ENCODE measurements at regions not wholly inside any gene's neighbourhood (a gene's known extent, or its start where the extent isn't known, plus 50 kb on each side); places are given as distances from the start of the nearest gene placed in this dataset.
"Not testable (repeated sequence)": the region's sequence is repeated elsewhere in the genome, so short reads cannot be mapped to it uniquely, and the experiment has no call there.

- ChIA-PET CTCF (no interaction called here), POLR2A (no interaction called here)
- Mint-ChIP-seq H3K9me3 (no peaks in the 10 kb centered on the region), H3K4me3 (no peak overlapping the region), H3K4me1 (no peaks in the 10 kb centered on the region), H3K27me3 (peaks cover 14% of the 10 kb centered on the region), H3K27ac (no peak overlapping the region), H3K36me3 (ENCODE audit: low read depth) (no peaks in the 10 kb centered on the region)
- DNase-seq = no peak
Measured at GRCh38 chr2:38243186-38243880, 133.7 kb downstream of the ATL2 start.

GRCh38 chr2:38239452-38239851 lies 137.6 kb downstream of the ATL2 start:
- no peak overlapping the region for H3K27ac Mint-ChIP-seq
- H3K9me3 Mint-ChIP-seq = no peaks in the 10 kb centered on the region
- no peak overlapping the region for H3K4me3 Mint-ChIP-seq
- ChIA-PET CTCF (no interaction called here), POLR2A (no interaction called here)
- peaks cover 25% of the 10 kb centered on the region for H3K27me3 Mint-ChIP-seq
- no peaks in the 10 kb centered on the region for H3K4me1 Mint-ChIP-seq
- no peaks in the 10 kb centered on the region for H3K36me3 Mint-ChIP-seq (ENCODE audit: low read depth)
- DNase-seq = no peak

GRCh38 chr2:38238705-38239104 lies 138.4 kb downstream of the ATL2 start:
- H3K36me3 Mint-ChIP-seq (ENCODE audit: low read depth); H3K4me3 Mint-ChIP-seq; H3K27ac Mint-ChIP-seq; POLR2A ChIA-PET; CTCF ChIA-PET; DNase-seq; H3K4me1 Mint-ChIP-seq; H3K9me3 Mint-ChIP-seq: not testable (repeated sequence)
- H3K27me3 Mint-ChIP-seq = peaks cover 30% of the 10 kb centered on the region

- Mint-ChIP-seq H3K36me3 (ENCODE audit: low read depth) (no peaks in the 10 kb centered on the region), H3K4me3 (no peak overlapping the region), H3K27me3 (peaks cover 36% of the 10 kb centered on the region), H3K27ac (no peak overlapping the region), H3K9me3 (no peaks in the 10 kb centered on the region), H3K4me1 (no peaks in the 10 kb centered on the region)
- DNase-seq = no peak
- POLR2A ChIA-PET = no interaction called here
- CTCF ChIA-PET = no interaction called here
Measured at GRCh38 chr2:38237311-38237710, 139.8 kb downstream of the ATL2 start.

DNA sequence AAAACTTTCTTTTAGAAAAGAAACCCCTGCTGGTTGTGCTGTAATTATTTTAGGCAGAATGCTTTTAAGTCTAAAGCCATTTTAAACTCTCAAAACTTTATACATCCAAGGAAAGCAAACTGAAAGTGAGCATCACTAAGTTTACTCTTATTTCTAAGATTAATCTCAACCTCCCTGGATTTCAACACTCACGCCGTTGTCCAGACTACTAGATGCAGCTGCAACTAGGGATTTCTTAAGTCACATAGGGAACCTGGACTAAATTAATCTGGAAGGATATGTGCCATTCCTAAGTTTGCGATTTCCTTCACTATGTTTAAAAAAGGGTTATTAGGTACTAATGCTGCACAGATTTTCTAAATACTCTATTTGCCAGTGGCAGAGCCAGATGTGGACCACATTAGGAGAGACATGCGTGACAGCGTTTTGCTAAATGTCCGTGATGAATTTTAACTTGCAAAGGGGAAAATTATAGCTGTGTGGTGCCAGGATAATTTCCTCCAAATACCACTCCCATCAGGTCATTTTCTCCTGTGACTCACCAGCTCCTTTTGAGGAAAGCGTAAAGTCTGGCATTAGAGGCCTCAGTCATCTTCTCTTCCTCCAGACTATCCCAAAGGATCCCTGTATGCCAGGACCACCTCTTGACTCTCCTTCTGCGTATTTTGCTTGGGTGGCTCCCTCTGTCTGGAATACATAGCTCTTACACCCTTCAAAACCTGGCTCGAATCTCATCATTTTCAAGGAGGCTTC lies 143.7 kb downstream of the ATL2 start:
- no peaks in the 10 kb centered on the region for H3K36me3 Mint-ChIP-seq (ENCODE audit: low read depth)
- ChIA-PET POLR2A (no interaction called here), CTCF (interaction anchor here (1.1 kb wide), 1 partner anchor 41 kb away, joined by 3 read pairs; no protein-coding TSS in a partner anchor)
- H3K27ac Mint-ChIP-seq = no peak overlapping the region
- no peaks in the 10 kb centered on the region for H3K9me3 Mint-ChIP-seq
- peaks cover 53% of the 10 kb centered on the region for H3K27me3 Mint-ChIP-seq
- no peak overlapping the region for H3K4me3 Mint-ChIP-seq
- H3K4me1 Mint-ChIP-seq = no peaks in the 10 kb centered on the region
- no peak for DNase-seq

GRCh38 chr2:38232454-38232853 lies 144.6 kb downstream of the ATL2 start:
- Mint-ChIP-seq H3K27ac (no peak overlapping the region), H3K4me1 (no peaks in the 10 kb centered on the region), H3K27me3 (peaks cover 59% of the 10 kb centered on the region), H3K4me3 (no peak overlapping the region), H3K9me3 (no peaks in the 10 kb centered on the region), H3K36me3 (ENCODE audit: low read depth) (no peaks in the 10 kb centered on the region)
- ChIA-PET POLR2A (no interaction called here), CTCF (interaction anchor here (1.1 kb wide), 1 partner anchor 42 kb away, joined by 3 read pairs; no protein-coding TSS in a partner anchor)
- DNase-seq = no peak

DNA sequence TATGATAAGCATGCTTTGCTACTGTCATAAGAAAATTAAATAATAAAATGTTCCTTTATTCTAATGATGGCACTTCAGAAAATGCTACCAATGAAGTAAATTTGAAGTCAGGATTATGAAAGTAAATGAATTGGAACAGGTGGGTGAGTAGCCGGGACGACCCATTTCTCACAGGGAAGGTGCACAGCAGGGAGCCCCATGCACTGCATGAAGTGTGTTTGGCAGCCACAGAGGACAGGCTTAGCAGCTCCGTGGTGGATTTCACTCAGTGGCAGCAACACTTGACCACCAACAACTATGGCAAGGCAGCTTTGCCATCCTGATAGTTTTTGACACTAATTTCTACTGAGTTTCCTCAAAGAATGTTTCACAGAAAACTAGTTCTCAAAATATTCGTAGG lies 146.3 kb downstream of the ATL2 start:
- Mint-ChIP-seq H3K4me1 (no peaks in the 10 kb centered on the region), H3K36me3 (ENCODE audit: low read depth) (no peaks in the 10 kb centered on the region), H3K4me3 (no peak overlapping the region), H3K27me3 (peaks cover 55% of the 10 kb centered on the region), H3K27ac (no peak overlapping the region), H3K9me3 (no peaks in the 10 kb centered on the region)
- DNase-seq = no peak
- ChIA-PET POLR2A (no interaction called here), CTCF (no interaction called here)

GRCh38 chr2:38228753-38229152 lies 148.3 kb downstream of the ATL2 start:
- Mint-ChIP-seq H3K36me3 (ENCODE audit: low read depth) (no peaks in the 10 kb centered on the region), H3K4me3 (no peak overlapping the region), H3K4me1 (no peaks in the 10 kb centered on the region), H3K27me3 (peaks cover 62% of the 10 kb centered on the region), H3K27ac (no peak overlapping the region), H3K9me3 (no peaks in the 10 kb centered on the region)
- ChIA-PET CTCF (no interaction called here), POLR2A (no interaction called here)
- no peak for DNase-seq

DNA sequence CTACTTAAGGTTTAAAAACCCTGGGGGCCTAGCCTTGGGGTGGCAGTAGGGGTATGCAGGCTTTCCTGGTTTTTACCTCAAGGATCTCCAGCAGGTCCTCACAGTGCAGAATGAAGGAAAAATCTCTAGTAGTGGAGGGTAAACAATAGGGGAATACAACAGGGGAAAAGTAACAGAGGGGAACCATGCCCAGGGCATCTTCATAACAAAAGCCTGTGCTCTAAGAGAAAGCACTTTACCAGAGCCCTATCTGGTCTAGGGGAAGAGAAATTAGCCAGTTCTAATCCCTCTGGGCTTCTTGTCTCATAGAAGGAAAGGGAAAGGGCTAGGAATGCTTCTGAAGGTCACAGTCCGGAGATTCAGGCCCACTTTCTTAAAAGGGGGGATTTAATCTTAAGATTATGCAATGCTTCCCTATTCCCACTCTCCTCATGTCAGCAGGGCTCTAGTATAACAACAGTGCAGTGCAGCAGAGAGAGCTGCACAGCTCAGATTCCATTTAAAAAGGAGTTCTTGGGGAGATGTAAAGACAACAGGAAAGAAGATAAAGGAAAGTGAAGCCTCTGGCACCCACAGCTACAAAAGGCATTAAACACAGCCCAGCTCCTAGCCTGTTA lies 149.0 kb upstream of the CYP1B1 start:
- peaks cover 5% of the 10 kb centered on the region for H3K9me3 Mint-ChIP-seq
- H3K4me1 Mint-ChIP-seq = no peaks in the 10 kb centered on the region
- POLR2A ChIA-PET = no interaction called here
- DNase-seq = no peak
- CTCF ChIA-PET = no interaction called here
- H3K27me3 Mint-ChIP-seq = peaks cover 55% of the 10 kb centered on the region
- no peak overlapping the region for H3K4me3 Mint-ChIP-seq
- no peaks in the 10 kb centered on the region for H3K36me3 Mint-ChIP-seq (ENCODE audit: low read depth)
- no peak overlapping the region for H3K27ac Mint-ChIP-seq

DNA sequence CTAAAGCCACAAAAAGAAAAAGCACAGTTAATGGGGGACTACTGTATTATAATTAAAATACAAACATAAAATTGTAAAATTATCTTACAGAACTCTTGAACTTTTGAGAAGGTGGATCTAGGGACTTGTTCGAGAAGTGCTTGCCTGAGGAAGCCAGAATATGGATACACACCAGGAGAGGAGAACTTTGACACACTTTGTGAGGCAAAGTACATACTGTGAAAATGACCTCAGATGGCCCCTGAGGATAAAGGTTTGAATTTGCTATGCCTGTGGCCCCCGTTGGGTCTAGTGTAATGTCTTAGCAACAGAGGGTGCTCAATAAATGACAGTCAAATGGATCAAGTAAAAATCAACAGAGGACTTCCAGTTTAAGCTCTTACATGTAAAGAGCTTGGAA lies 148.2 kb upstream of the CYP1B1 start:
- Mint-ChIP-seq H3K4me3 (no peak overlapping the region), H3K27ac (no peak overlapping the region), H3K4me1 (no peaks in the 10 kb centered on the region), H3K27me3 (peaks cover 54% of the 10 kb centered on the region), H3K9me3 (peaks cover 5% of the 10 kb centered on the region), H3K36me3 (ENCODE audit: low read depth) (no peaks in the 10 kb centered on the region)
- ChIA-PET CTCF (no interaction called here), POLR2A (no interaction called here)
- DNase-seq = no peak

DNA sequence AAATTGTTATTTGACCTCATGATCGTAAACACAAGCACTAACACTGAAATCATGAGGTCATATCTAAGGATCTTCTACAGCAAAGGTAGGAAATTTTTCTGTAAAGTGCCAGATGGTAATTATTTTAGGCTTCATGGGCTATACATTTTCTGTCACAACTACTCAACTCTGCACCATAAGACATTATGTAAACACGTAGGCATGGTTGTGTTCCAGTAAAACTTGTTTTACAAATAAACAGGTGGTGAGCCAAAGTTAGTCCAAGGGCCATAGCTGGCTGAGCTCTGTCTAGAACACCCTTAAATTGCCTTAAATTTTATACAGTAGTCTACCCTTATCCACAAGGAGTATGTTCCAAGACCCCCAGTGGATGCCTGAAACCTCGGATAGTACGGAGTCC lies 147.3 kb upstream of the CYP1B1 start:
- Mint-ChIP-seq H3K36me3 (ENCODE audit: low read depth) (no peaks in the 10 kb centered on the region), H3K27ac (no peak overlapping the region), H3K4me3 (no peak overlapping the region), H3K27me3 (peaks cover 52% of the 10 kb centered on the region), H3K9me3 (peaks cover 7% of the 10 kb centered on the region), H3K4me1 (no peaks in the 10 kb centered on the region)
- no peak for DNase-seq
- POLR2A ChIA-PET = no interaction called here
- CTCF ChIA-PET = no interaction called here

GRCh38 chr2:38220164-38220563 lies 144.2 kb upstream of the CYP1B1 start:
- Mint-ChIP-seq H3K4me1 (peaks cover 21% of the 10 kb centered on the region), H3K4me3 (no peak overlapping the region), H3K36me3 (ENCODE audit: low read depth) (no peaks in the 10 kb centered on the region), H3K9me3 (peaks cover 7% of the 10 kb centered on the region), H3K27ac (no peak overlapping the region), H3K27me3 (peaks cover 41% of the 10 kb centered on the region)
- CTCF ChIA-PET = interaction anchor here (0.6 kb wide), 1 partner anchor 139 kb away, joined by 3 read pairs; no protein-coding TSS in a partner anchor
- DNase-seq = no peak
- POLR2A ChIA-PET = no interaction called here

- H3K9me3 Mint-ChIP-seq = peaks cover 7% of the 10 kb centered on the region
- ChIA-PET CTCF (interaction anchor here (1.4 kb wide), 1 partner anchor 56 kb away, joined by 3 read pairs; no protein-coding TSS in a partner anchor), POLR2A (no interaction called here)
- H3K27me3 Mint-ChIP-seq = peaks cover 29% of the 10 kb centered on the region
- H3K36me3 Mint-ChIP-seq (ENCODE audit: low read depth) = no peaks in the 10 kb centered on the region
- peaks cover 32% of the 10 kb centered on the region for H3K4me1 Mint-ChIP-seq
- no peak overlapping the region for H3K4me3 Mint-ChIP-seq
- no peak for DNase-seq
- H3K27ac Mint-ChIP-seq = no peak overlapping the region
Measured at GRCh38 chr2:38218995-38219394, 143.0 kb upstream of the CYP1B1 start.

Data from activated CD4-positive, alpha-beta memory T cell treated with anti-CD3 and anti-CD28 coated beads, Interleukin-2, amount 10 ng/mL, durations not matched to agents 7 days and 5 days (primary cell).